NCI-H345 treated with DMSO at 0.1 percent for 48 hours (cell line): ENCODE measurements at regions not wholly inside any gene's neighbourhood (a gene's known extent, or its start where the extent isn't known, plus 50 kb on each side); places are given as distances from the start of the nearest gene placed in this dataset.

Experiments used
- DNase-seq: peaks from one replicate; lab custom pipeline; 2025; ENCODE audit not compliant: unreplicated experiment; lab: John Stamatoyannopoulos, UW

DNA sequence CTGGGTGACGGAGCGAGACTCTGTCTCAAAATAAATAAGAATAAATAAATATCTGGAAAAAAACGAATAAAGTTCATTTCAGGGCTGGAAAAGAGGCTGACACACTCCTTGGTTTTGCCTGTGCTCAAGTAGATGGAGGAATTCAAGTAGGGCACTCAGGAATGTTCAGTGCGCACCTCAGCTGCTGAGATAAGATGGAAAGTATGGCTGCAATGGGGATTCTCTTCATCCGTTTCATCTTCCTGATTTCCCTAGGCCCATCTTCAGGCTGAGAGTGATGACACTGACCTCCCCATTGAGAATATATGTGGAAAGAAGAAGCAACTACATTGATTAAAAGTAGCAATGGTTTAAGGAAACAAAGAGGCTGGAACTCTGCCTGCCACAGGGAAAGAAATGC lies 130.5 kb upstream of the ZNF644 start:
- DNase-seq = no peak

- no peak for DNase-seq
Measured at GRCh38 chr1:91151702-91152101, 129.9 kb upstream of the ZNF644 start.

GRCh38 chr1:91148641-91149069 lies 126.8 kb upstream of the ZNF644 start:
- no peak for DNase-seq

DNA sequence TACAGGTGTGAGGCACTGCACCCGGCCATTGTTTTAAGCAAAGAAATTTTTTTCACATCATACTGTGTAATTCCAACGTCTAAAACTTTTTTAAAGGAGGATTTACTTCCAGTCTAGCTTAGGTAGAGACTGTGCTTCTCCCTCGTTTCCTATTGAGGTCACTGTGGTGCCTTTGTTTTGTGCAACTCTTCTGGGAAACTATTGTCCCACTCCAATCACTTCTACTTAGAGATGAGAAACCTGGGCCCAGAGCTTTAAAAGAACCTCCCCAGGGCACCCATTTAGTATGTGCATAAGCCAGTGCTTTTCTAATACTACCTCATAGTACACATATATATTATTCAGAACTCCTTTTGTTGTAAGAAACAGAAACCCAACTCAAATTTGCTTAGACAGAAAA lies 120.0 kb upstream of the ZNF644 start:
- DNase-seq = no peak

DNA sequence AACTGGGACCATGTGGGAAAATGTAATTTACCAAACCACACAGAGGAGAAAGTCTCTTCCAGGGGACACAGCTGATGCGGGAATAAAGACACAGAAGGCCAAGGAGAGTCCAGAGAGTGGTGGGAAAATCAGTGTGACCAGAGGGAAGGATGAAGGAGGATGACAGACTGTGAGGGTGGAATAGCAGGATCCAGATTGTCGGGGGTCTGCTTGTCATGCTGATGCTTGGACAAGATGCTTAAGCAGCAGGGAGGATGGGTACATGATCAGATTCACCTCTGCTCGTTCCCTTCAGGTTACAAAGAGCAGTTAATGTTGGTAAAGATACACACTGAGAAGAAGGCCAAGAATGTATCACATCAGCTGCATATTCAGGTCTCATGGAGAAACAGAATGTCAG lies 117.1 kb upstream of the ZNF644 start:
- DNase-seq = no peak

DNA sequence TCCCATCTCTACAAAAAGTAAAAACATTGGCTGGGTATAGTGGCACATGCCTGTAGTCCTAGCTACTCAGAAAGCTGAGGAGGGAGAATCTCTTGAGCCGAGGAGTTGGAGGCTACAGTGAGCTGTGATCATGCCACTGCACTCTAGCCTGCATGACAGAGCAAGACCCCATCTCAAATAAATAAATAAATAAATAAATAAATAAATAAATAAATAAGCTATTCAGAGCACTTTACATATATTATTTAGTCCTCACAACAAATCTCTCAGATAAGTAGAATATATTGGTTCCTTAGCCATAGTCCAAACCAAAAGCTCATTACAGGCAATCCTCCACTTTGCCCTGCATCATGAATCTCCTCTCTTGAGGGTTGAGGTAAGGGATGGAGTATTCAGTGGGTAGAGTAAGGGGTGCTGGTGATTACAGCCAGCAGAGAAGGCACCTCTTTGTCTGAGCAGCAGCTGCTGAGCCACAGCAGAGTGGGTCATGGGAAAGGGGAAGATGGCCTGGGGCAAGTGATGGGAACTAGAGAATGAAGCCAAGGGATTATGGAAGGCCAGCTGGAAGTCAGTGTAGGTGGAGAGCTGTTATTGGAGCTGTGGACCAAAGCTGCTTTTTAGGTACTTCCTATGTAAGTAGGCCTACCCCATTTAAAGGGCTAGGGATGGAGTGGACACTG lies 115.5 kb upstream of the ZNF644 start:
- DNase-seq = no peak

DNA sequence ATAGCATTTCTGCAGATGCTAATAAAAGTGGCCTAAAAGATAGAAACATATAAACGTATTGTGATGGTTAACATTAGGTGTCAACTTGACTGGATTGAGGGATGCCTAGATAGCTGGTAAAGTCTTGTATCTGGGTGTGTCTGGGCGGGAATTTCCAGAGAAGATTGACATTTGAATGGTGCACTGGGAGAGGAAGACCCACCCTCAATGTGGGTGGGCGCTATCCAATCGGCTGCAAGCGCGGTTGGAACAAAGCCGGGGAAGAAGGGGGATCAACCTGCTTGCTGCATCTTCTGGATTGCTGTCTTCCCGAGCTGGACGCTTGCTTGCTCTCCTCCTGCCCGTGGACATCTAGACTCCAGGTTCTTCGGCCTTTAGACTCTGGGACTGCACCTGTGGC lies 114.0 kb upstream of the ZNF644 start:
- DNase-seq = no peak

DNA sequence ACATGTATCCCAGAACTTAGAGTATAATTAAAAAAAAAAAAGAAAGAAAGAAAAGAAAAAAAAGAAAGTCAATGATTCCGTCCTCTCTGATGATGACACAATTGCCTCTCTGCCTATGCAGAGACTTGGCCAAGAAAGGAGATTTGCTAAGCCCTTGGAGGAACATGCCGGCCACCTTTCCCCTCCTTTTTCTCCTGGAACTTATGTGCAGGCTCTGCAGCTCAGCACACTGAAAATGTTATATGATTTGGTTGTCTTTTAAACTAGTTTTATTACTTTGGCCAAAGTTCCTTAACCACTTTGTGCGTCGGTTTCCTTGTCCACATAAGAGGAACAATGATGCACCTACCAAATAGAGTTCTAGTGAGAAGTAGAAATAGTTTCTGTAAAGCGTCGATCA lies 111.4 kb upstream of the ZNF644 start:
- DNase-seq = no peak

DNA sequence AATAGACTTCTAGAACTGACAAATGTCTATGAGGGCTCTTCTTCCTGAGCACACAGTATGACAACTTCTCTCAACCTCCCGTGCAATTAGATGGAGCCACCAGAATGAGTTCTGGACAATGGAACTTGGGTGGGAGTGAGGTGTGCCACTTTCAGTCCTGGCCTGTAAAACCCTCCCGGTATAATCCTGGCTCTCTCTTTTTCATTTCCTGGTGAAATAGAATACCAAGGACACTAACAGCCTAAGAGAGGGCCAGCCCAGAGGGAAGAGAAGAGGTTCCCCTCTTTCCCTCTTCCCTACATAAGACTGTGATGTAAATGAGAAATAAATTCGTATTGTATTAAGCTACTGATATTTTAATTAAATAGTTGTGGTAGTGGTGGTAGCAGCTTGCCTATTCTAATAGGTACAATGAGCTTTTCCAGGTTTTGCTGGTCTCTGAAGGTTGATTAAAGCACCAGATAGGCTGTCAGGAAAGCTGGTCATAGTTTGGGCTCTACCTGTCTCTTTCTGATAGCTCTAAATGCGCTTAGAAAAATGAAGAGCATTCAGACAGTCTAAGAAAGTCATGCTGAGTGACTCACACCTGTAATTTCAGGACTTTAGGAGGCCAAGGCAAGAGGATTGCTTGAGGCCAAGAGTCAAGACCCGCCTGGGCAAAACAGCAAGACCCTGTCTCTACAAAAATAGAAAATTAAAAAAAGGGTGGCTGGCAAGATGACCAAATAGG lies 108.6 kb upstream of the ZNF644 start:
- no peak for DNase-seq

GRCh38 chr1:91129458-91129857 lies 107.6 kb upstream of the ZNF644 start:
- no peak for DNase-seq

GRCh38 chr1:91129017-91129416 lies 107.2 kb upstream of the ZNF644 start:
- no peak for DNase-seq

GRCh38 chr1:91124989-91125417 lies 103.2 kb upstream of the ZNF644 start:
- DNase-seq = no peak

DNA sequence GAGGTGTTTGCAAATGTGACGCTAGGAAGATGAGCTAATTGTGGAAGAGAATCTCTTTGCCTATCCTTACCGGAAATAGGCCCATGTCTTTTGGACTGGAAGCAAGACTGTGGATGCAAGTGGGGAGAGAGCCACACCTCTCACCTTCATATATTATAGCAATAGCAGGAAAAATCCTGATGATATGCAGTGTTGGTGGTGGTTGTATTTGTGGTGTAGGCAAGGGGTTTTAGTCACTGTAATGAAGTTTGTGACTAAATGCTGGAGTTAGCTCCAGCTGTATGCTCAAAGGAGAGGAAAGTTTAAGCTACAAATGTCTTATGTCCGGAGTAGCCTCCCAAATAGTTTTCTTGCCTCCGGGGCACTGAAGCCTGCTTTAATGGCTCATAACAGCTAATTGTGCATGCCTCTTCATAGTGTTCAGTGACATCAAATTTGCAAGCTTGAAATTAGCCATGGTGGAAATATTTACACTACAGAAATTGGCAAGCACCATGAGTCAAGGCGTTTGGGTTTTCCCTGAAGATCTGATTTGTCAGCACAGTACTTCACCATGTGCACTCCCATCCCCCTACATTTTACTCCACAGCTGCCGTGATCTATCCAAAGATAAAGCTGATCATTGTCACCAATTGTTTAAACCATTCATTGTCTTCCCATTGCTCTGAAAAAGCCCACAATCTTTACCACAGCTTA lies 102.6 kb upstream of the ZNF644 start:
- no peak for DNase-seq

- no peak for DNase-seq
Measured at GRCh38 chr1:91123773-91124172, 101.9 kb upstream of the ZNF644 start.

GRCh38 chr1:91123319-91123718 lies 101.5 kb upstream of the ZNF644 start:
- DNase-seq = no peak

- no peak for DNase-seq
Measured at GRCh38 chr1:91122106-91122717, 100.4 kb upstream of the ZNF644 start.

DNA sequence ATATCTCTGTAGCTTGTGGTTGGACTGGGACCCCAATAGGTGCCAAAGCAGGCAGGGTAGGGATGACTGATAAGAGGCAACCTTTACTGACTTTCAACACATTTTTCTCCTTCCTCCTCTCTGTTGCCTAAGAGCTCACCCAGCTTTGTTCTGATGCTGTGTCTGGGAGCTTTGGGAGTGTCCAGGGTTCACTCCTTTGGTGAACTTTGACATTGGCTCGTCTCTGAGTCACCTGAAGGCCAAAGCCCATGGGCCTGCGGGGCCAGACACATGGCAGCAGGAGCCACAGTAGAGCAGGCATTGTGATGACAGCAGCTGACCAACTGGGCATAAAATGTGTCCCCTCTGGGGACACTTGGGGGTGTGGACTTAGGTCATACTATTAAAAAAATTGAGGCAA lies 99.5 kb upstream of the ZNF644 start:
- no peak for DNase-seq

DNA sequence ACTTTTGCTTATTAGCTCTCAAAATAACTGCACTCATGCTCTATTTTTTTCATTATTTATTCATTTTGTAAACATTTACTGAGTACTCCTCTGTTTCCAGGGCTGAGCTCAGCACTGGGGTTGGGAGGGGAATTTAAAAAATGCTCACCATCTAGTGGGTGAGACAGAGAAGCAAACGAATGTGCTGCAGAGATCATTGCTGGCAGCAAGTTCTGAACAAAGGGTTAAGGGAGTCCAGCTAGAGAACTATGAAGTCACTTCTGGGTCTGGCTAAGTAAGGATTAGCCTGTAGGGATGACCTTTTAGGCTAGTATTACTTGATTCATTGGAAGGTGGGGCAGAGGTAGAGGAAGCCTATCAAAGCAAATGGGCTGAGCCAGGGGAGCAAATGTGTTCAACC lies 99.1 kb upstream of the ZNF644 start:
- no peak for DNase-seq

- no peak for DNase-seq
Measured at GRCh38 chr1:91120421-91120820, 98.6 kb upstream of the ZNF644 start.

DNA sequence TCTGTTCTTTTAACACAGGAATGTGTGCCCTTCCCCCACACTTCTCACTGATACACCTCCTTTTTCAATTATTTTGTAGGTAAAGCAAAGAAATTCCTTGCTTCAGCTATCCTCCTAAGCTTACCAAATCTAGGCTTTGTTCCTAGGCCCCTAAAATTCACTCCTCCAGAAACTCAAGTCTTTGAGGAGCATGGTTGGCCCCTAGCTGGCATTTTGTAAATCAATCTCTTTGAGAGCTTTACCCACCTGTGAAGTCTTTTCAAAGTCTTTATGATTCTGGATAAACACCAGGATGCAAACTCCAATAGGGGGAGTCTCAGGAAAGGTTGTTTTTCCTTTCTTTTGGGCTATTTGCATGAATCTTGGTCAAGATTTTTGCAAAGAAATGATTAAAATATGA lies 82.9 kb upstream of the ZNF644 start:
- DNase-seq = no peak

DNA sequence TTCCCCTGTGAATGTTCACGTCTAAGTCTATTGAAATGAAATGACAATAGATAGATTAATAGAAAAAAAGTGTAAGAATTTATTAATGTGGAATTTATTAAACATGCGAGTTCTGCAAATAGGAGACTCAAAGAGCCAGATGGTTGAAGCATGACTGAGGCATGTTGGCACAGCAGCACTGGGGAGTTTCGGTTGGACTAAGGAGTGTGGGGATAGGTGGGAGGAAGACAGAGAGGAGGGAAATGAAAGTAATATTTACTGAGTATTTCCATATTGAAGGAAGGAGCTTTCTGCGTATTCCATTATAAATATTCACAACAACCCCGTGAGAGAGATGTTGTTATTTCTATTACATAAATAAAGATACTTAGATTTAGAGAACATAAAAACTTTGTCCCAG lies 79.5 kb upstream of the ZNF644 start:
- no peak for DNase-seq
